GM13976 (cell line): ENCODE measurements at regions not wholly inside any gene's neighbourhood (a gene's known extent, or its start where the extent isn't known, plus 50 kb on each side); places are given as distances from the start of the nearest gene placed in this dataset.
"Not testable (repeated sequence)": the region's sequence is repeated elsewhere in the genome, so short reads cannot be mapped to it uniquely, and the experiment has no call there.

Experiments used
- DNase-seq: peaks from one replicate; pipeline ENCODE4 v3.0.0; 2012; ENCODE audit warnings: low spot score
- CTCF ChIP-seq: IDR thresholded peaks from 2 replicates; pipeline ENCODE4 v1.5.1; 2012; ENCODE audit warnings: borderline replicate concordance, mild to moderate bottlenecking; ENCODE audit not compliant: insufficient read depth; ENCODE audit errors: extremely low read depth, missing control alignments, control extremely low read depth
- in situ Hi-C: fragments of 300-500 bp; cut with MboI; formaldehyde crosslinking; loops from one replicate; pipeline ENCODE4 v1.12.0; 2022; ENCODE audit warnings: low sequenced_read_pairs, mixed read lengths, inconsistent platforms; ENCODE audit not compliant: unreplicated experiment

- DNase-seq, in situ Hi-C loops: not testable (repeated sequence)
Measured at GRCh38 chr1:2851918-2852317, 50.4 kb upstream of the TTC34 start.

- no peak for TF ChIP-seq CTCF
- in situ Hi-C loops = no loop called here
- DNase-seq = no peak
Measured at GRCh38 chr1:2853711-2854110, 52.2 kb upstream of the TTC34 start.

GRCh38 chr1:2854151-2854550, 52.7 kb upstream of the TTC34 start:
- in situ Hi-C loops = no loop called here
- DNase-seq = no peak
- TF ChIP-seq CTCF = no peak

GRCh38 chr1:2854611-2855010, 53.1 kb upstream of the TTC34 start:
- in situ Hi-C loops = no loop called here
- no peak for DNase-seq
- TF ChIP-seq CTCF = no peak

- no peak for TF ChIP-seq CTCF
- in situ Hi-C loops = no loop called here
- DNase-seq = no peak
Measured at GRCh38 chr1:2855206-2856065, 53.9 kb upstream of the TTC34 start.

- in situ Hi-C loops = no loop called here
- no peak for TF ChIP-seq CTCF
- no peak for DNase-seq
Measured at GRCh38 chr1:2856066-2856390, 54.5 kb upstream of the TTC34 start.

GRCh38 chr1:2856676-2857375, 55.3 kb upstream of the TTC34 start:
- TF ChIP-seq CTCF = no peak
- in situ Hi-C loops = no loop called here
- no peak for DNase-seq
